Astrocyte of the cerebellum (primary cell): ENCODE measurements at regions not wholly inside any gene's neighbourhood (a gene's known extent, or its start where the extent isn't known, plus 50 kb on each side); places are given as distances from the start of the nearest gene placed in this dataset.
A peak's percentile ranks its signal among the peaks of the same experiment; 100 is the strongest.

Experiments
- DNase-seq: peaks from one replicate; pipeline ENCODE4 v3.0.0-alpha.2; 2011; ENCODE audit warnings: low read depth
- H3K4me3 ChIP-seq: 2 replicates; pipeline ENCODE4 v1.5.1; 2011; ENCODE audit warnings: mild to moderate bottlenecking, low read depth, low read length, moderate library complexity
- CTCF ChIP-seq: IDR thresholded peaks from 2 replicates; pipeline ENCODE4 v1.5.1; 2012; ENCODE audit warnings: low read length, low read depth, moderate library complexity, mild to moderate bottlenecking; ENCODE audit errors: missing control alignments
- in situ Hi-C: cut with HindIII; loops from 2 replicates; pipeline ENCODE4 v1.10.0; 2017; ENCODE audit warnings: low sequenced_read_pairs

DNA sequence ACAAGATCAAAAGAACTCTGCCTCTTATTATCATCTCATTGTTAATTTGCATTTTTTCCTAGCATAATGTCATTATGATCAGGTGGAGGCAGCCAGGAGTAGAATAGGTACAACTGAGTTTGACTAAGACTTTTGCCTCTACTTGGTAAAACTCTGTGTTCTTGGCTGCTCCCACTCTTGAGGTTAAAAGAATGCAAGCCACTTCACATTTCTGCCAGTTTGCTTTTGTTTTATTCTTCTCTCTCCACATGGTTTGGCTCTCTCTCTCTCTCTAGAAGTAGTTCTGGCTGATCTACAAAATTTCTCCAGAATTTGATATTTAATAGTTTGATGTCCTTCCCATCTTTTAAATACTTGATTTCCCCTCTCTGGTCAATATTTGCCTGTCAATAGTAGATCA lies 170.7 kb upstream of the E2F7 start:
- no peak overlapping the region for H3K4me3 ChIP-seq
- in situ Hi-C loops, result no loop called here
- DNase-seq, result peak; percentile 71
- TF ChIP-seq CTCF, result no peak

- H3K4me3 ChIP-seq, result no peak overlapping the region
- no peak for TF ChIP-seq CTCF
- no peak for DNase-seq
- in situ Hi-C loops, result no loop called here
These were observed 166.7 kb upstream of the E2F7 start for GRCh38 chr12:77232045-77232444.

- no peak overlapping the region for H3K4me3 ChIP-seq
- peak; percentile 67 for DNase-seq
- in situ Hi-C loops, result no loop called here
- no peak for TF ChIP-seq CTCF
These were observed 166.1 kb upstream of the E2F7 start for GRCh38 chr12:77231501-77231918.

DNA sequence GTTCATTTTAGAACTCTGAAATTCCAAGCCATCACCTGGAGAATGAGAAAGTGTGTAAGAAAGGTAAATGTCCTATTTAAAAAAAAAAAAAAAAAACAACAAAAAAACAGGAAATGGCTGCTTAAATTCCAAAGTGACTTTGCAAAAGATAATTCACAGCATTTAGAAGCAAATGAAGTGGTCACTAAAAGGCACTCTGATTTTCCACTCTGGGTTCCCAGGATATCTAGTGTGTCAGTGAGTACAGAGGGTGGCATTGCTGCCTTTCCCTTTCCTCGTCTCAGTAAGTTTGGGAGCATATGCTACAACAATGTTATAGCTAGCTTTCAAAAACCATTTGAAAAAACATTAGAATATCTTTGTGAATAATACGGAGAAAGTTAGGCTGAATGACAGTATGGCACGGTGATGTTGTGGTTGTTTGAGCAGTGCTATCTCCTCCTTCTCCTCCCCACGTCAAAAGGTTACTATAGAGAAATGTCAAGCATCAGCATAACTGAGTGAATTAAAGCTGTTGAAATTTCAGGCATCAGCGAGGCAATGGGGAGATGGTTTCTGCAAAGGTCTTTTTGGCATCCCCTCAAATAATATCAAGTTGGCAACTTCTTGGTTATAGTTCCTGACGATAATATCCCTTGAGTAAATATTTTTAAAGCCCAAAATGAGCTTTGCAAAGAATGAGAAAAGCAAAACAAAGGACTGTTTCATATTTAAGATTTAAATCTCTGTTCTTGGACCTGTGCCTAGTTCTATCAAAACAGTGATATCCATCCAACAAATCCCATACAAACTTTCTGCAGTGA lies 164.5 kb upstream of the E2F7 start:
- in situ Hi-C loops, result no loop called here
- H3K4me3 ChIP-seq, result no peak overlapping the region
- no peak for DNase-seq
- TF ChIP-seq CTCF, result no peak

DNA sequence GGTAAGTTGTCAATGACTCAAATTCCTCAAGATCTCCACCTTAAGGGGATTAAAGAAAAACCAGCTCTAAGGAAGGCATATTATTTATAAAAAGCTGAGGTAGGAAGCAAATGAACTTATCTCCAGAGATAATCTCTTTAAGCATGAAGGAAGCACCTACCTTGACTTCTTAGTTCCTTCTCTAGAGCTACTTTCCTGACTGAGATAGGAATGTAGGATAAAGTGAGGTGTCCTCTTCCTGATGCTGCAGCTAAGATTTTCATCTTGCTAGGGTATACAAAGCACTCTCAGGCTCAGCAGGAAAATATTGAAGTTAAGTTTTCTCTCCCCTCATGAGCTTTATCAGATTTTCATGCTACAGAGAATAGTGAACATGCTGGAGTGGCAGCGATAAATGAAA lies 163.0 kb upstream of the E2F7 start:
- in situ Hi-C loops, result no loop called here
- no peak for TF ChIP-seq CTCF
- H3K4me3 ChIP-seq, result no peak overlapping the region

DNA sequence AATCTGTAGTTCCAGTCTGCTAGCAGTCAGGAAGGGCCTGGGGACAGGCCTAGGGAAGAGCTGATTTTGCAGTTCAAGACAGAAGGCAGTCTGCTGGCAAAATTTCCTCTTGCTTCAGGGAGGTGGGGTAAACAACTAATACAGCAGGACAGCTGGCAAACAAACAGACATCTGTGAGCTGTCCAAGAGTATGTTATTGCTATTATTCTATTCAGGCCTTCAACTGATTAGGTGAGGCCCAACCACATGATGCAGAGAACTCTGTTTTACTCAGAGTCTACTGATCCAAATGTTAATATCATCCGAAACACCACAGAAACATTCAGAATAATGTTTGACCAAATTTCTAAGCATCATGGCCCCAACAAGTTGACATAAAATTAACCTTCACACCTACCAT lies 161.0 kb upstream of the E2F7 start:
- no peak for DNase-seq
- no peak overlapping the region for H3K4me3 ChIP-seq
- in situ Hi-C loops, result no loop called here
- no peak for TF ChIP-seq CTCF

More for the DNA sequence above, 163.0 kb upstream of the E2F7 start:
- DNase-seq, result no peak

DNA sequence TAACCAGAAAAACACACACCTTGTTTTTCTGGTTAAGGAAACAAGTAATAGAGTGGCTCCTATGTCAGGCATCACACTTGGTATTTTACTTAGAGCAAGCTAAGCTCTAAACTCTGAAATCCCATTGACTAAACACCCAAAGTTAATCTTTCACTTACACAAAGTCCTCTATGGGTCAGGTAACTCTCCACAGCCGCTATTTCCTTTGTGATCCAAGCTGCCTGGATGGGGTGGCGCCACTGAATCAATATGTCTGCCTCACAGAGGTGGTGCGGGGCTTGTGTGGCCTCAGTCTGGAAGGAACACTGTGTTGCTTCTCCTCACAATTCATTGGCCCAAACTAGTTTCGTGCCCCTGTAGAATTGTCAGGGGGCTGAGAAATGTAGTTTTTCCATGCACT lies 160.0 kb upstream of the E2F7 start:
- TF ChIP-seq CTCF, result no peak
- H3K4me3 ChIP-seq, result no peak overlapping the region
- in situ Hi-C loops, result no loop called here
- no peak for DNase-seq
